HUES6 (cell line): ENCODE measurements at regions not wholly inside any gene's neighbourhood (a gene's known extent, or its start where the extent isn't known, plus 50 kb on each side); places are given as distances from the start of the nearest gene placed in this dataset.
"Not testable (repeated sequence)": the region's sequence is repeated elsewhere in the genome, so short reads cannot be mapped to it uniquely, and the experiment has no call there.

Source experiments
- H3K27ac ChIP-seq: 2 replicates; pipeline ENCODE4 v1.7.0; 2013; ENCODE audit warnings: low read depth, mild to moderate bottlenecking, low read length, inconsistent platforms
- H3K27me3 ChIP-seq: 2 replicates; pipeline ENCODE4 v1.6.1; 2013; ENCODE audit warnings: low read length; ENCODE audit not compliant: control insufficient read depth, insufficient read depth
- H3K36me3 ChIP-seq: 2 replicates; pipeline ENCODE4 v1.6.1; 2013; ENCODE audit warnings: low read length; ENCODE audit not compliant: control insufficient read depth, insufficient read depth
- H3K4me1 ChIP-seq: 2 replicates; pipeline ENCODE4 v1.6.1; 2013; ENCODE audit warnings: low read length; ENCODE audit not compliant: control insufficient read depth, insufficient read depth
- H3K4me3 ChIP-seq: 2 replicates; pipeline ENCODE4 v1.5.1; 2013; ENCODE audit warnings: low read depth, low read length
- H3K9ac ChIP-seq: one replicate; pipeline ENCODE4 v1.6.1; 2013; ENCODE audit warnings: mild to moderate bottlenecking, low read length
- H3K9me3 ChIP-seq: 2 replicates; pipeline ENCODE4 v1.6.1; 2013; ENCODE audit warnings: low read depth, low read length; ENCODE audit not compliant: control insufficient read depth, insufficient read depth

DNA sequence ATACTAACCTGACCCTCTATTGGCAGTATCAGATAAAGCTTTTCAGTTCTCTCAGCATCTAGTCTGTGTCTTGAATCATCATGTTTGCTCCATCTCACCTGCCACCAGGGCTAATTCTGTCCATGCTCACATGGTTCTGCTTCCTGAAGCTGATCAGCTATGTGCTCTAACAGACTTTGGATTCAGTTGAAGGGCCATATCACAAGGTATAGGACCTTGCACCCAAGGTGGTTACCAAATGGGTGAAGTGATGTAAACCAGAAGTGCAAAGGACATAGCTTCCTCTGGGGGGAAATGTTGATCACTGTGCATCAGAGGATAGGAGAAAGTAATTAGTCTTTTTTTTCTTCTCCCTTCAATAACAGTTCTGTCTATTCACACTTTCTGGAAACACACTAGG, 417.0 kb upstream of the ANO5 start:
- H3K27me3 ChIP-seq: no peaks in the 10 kb centered on the region
- H3K4me3 ChIP-seq: no peak overlapping the region
- no peak overlapping the region for H3K9ac ChIP-seq
- no peaks in the 10 kb centered on the region for H3K4me1 ChIP-seq
- H3K27ac ChIP-seq: no peak overlapping the region
- H3K9me3 ChIP-seq: no peaks in the 10 kb centered on the region
- no peaks in the 10 kb centered on the region for H3K36me3 ChIP-seq

DNA sequence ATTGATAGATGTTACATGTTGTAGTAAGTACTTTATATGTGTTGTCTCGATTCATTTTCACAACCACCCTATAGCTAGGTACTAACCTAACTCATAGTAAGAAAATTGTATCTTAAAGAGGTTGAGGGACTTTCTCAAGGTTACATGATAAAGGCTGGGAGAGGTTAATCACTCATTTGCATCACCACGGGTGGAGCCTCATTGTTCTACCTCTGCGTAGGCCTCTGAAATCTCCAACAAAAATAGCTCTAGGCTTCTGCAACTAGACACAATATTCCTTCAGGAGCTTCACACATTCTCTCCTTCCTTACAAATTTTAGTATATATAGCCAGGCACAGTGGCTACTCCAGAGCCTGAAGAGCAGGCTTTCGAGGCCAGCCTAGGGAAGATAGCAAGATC, 408.9 kb upstream of the ANO5 start:
- Histone ChIP-seq H3K27ac (no peak overlapping the region), H3K9me3 (no peaks in the 10 kb centered on the region), H3K27me3 (no peaks in the 10 kb centered on the region), H3K9ac (no peak overlapping the region), H3K4me3 (no peak overlapping the region), H3K4me1 (peaks cover 4% of the 10 kb centered on the region; the same call in 1 of the 2 replicates), H3K36me3 (no peaks in the 10 kb centered on the region)

DNA sequence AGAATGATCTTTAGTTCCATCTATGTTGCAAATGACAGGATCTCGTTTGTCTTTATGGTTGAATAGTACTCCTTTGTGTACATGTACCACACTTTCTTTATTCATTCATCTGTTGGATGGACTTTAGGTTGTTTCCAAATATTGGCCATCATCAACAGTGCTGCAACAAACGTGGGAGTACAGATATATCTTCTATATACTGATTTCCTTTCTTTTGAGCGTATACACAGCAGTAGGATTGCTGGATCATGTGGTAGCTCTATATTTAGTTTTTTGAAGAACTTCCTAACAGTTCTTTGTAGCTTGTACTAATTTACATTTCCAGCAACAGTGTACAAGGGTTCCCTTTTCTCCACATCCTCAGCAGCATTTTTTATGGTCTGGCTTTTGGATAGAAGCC, 407.5 kb upstream of the ANO5 start:
- no peaks in the 10 kb centered on the region for H3K36me3 ChIP-seq
- H3K9ac ChIP-seq: no peak overlapping the region
- H3K9me3 ChIP-seq: no peaks in the 10 kb centered on the region
- H3K27ac ChIP-seq: no peak overlapping the region
- H3K4me3 ChIP-seq: no peak overlapping the region
- H3K27me3 ChIP-seq: no peaks in the 10 kb centered on the region
- H3K4me1 ChIP-seq: peaks cover 4% of the 10 kb centered on the region; the same call in 1 of the 2 replicates

DNA sequence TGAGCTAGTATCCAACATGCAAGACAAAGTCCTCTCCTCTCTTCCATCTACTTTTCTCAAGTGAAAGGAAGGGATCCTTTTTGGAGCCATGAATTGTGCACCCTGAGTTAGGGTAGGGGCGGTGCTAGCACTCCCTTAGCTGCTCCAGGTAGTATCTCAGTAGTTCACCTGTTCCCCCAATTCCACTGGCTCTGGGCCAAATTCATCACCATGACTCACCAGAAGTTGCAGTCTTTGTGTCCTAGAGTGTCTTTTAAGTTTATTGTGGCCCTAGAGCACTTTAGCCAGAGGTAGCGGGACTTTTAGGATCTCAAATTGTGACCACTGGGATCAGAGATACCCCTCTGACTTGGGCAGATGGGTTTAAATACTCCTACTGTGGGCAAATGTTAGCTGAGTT, 398.6 kb upstream of the ANO5 start:
- no peaks in the 10 kb centered on the region for H3K4me1 ChIP-seq
- H3K27me3 ChIP-seq: no peaks in the 10 kb centered on the region
- H3K9me3 ChIP-seq: no peaks in the 10 kb centered on the region
- no peak overlapping the region for H3K9ac ChIP-seq
- no peak overlapping the region for H3K4me3 ChIP-seq
- no peak overlapping the region for H3K27ac ChIP-seq
- H3K36me3 ChIP-seq: no peaks in the 10 kb centered on the region

DNA sequence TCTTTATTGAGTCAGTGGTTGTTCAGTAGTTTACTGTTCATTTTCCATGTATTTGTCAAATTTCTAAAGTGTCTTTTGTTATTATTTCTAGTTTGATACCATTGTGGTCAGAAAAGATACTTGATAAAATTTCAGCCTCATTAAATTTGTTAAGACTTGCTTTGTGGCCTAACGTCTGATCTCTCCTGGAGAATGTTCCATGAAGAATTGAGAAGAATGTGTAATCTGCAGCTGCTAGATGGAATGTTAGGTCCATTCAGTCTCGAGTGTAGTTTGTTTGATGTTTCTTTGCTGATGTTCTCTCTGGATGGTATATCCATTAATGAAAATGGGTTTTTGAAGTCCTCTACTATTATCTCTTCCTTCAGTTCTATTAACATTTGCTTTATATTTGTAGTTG, 394.7 kb upstream of the ANO5 start:
- Histone ChIP-seq H3K9ac (no peak overlapping the region), H3K36me3 (no peaks in the 10 kb centered on the region), H3K9me3 (no peaks in the 10 kb centered on the region), H3K4me1 (no peaks in the 10 kb centered on the region), H3K27ac (no peak overlapping the region), H3K27me3 (no peaks in the 10 kb centered on the region), H3K4me3 (no peak overlapping the region)

DNA sequence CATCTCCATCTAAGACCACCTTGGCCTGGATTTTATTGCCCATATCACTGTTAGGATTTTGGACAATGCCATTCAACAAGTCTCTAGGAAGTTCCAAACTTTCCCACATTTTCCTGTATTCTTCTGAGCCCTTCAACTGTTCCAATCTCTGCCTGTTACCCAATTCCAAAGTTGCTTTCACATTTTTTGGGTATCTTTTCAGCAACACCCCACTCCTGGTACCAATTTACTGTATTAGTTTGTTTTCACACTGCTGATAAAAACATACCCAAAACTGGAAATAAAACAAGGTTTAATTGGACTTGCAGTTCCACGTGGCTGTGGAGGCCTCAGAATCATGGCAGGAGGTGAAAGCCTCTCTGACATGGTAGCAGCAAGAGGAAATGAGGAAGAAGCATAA, 388.4 kb upstream of the ANO5 start:
- not testable (repeated sequence) for H3K4me3 ChIP-seq, H3K9ac ChIP-seq, H3K36me3 ChIP-seq, H3K27me3 ChIP-seq, H3K4me1 ChIP-seq, H3K27ac ChIP-seq, H3K9me3 ChIP-seq

DNA sequence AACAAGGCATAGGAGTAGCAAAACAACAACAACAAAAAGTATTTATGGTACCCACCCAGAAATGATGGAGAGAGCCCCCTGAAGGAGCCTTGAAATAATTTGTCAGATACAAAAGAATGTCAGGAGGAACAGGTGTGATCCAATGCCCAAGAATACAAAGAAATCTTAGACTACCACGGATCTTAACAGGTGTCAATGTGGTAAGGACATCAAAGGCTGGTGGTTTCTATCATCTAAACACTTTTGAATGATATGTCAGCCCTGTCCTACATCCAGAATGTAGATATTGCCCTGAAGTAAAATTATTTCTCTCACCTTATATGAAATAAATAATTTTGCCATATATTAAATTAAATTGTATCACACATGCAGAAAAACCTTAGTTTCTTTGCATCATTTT, 386.4 kb upstream of the ANO5 start:
- H3K9ac ChIP-seq: no peak overlapping the region
- H3K27me3 ChIP-seq: no peaks in the 10 kb centered on the region
- H3K4me3 ChIP-seq: no peak overlapping the region
- H3K9me3 ChIP-seq: no peaks in the 10 kb centered on the region
- no peaks in the 10 kb centered on the region for H3K4me1 ChIP-seq
- H3K36me3 ChIP-seq: no peaks in the 10 kb centered on the region
- H3K27ac ChIP-seq: no peak overlapping the region

DNA sequence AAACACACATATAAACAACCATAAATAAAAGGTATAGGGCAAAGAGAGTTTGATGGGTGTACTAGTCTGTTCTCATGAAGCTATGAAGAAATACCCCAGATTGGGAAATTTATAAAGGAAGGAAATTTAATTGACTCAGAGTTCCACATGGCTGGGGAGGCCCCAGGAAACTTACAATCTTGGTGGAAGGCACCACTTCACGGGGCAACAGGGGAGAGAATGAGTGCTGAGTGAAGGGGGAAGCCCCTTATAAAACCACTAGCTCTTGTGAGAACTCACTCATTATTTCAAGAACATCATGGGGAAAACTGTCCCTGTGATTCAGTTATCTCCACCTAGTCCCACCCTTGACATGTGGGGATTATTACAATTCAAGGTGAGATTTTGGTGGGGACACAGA, 385.9 kb upstream of the ANO5 start:
- H3K9me3 ChIP-seq: no peaks in the 10 kb centered on the region
- H3K27me3 ChIP-seq: no peaks in the 10 kb centered on the region
- H3K4me3 ChIP-seq: no peak overlapping the region
- no peak overlapping the region for H3K27ac ChIP-seq
- no peaks in the 10 kb centered on the region for H3K4me1 ChIP-seq
- H3K36me3 ChIP-seq: no peaks in the 10 kb centered on the region
- H3K9ac ChIP-seq: no peak overlapping the region

DNA sequence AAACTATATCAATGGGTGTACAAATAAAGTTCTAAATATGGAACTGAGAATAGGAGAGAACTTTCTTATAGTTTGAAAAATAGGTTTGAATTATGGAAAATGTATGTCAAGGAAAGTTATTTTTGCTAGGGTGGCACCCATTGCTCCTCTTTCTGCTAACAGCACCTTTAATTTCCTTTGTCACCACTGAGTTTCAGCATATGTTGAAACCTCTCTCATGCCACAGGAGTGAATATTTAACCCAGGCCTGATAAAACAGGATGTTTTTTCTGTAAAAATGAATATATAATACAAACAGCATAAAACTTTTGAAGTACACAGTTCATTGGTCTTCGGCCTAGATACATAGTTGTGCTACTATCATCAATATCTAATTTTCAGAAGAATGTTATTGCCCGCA, 385.5 kb upstream of the ANO5 start:
- no peaks in the 10 kb centered on the region for H3K9me3 ChIP-seq
- H3K4me3 ChIP-seq: no peak overlapping the region
- H3K36me3 ChIP-seq: no peaks in the 10 kb centered on the region
- no peak overlapping the region for H3K27ac ChIP-seq
- H3K9ac ChIP-seq: no peak overlapping the region
- H3K4me1 ChIP-seq: no peaks in the 10 kb centered on the region
- no peaks in the 10 kb centered on the region for H3K27me3 ChIP-seq

DNA sequence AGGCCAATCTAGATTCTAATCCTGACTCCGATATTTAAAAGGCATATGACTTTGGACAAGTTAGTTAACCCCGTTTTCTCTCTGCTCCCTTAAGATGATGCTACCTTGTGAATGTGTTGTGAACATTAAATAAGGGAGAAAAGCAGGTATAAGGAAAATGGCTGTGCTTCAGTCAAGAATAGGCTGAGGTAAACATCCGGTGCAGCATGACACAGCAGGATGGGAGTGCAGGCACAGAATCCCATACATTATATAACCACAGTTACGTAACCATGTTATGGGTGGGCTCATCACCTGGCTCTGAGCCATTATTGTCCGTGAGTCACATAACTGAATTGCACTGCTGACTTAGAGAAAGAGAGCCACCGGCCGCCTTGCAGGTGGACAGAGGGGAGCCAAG, 382.2 kb upstream of the ANO5 start:
- Histone ChIP-seq H3K9me3 (0 out of 2 replicates have a peak, but pooled peaks cover 3% of the 10 kb centered on the region), H3K36me3 (no peaks in the 10 kb centered on the region), H3K9ac (no peak overlapping the region), H3K27ac (no peak overlapping the region), H3K27me3 (no peaks in the 10 kb centered on the region), H3K4me1 (no peaks in the 10 kb centered on the region), H3K4me3 (no peak overlapping the region)

DNA sequence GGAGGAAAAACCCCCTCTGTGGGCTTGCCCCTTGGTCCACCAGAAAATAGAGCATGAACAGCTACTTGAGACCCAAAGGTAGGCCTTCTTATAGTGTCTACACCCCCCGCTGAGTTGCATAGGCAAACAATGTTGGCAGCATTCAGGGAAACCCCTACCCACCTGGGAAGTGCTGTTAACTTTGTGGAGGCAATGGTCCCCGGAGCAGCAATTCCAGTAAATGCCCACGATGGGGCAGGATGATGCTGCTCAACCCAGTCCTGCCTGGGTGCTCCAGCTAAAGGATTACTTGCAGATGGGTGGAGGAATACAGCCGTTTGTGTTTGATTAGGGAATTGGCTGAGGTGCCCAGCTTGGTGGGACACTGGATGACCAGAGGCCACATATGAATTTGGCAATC, 381.3 kb upstream of the ANO5 start:
- Histone ChIP-seq H3K27ac (no peak overlapping the region), H3K4me3 (no peak overlapping the region), H3K9me3 (0 out of 2 replicates have a peak, but pooled peaks cover 3% of the 10 kb centered on the region), H3K9ac (no peak overlapping the region), H3K27me3 (no peaks in the 10 kb centered on the region), H3K36me3 (no peaks in the 10 kb centered on the region), H3K4me1 (no peaks in the 10 kb centered on the region)

DNA sequence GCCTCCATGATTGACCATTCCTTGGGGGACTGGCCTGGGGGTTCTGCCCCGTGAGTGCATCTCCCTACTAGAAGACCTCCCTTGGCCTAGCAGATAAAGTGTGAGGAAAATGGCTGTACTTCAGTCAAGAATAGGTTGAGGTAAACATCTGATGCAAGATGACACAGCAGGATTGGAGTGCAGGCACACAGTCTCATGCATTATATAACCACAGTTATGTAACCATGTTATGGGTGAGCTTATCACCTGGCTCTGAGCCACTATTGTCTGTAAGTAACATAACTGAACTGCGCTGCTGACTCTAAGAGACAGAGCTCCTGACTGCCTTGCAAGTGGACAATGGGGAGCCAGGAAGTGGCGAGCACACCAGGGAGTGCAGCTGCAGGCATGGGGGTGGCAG, 378.7 kb upstream of the ANO5 start:
- no peaks in the 10 kb centered on the region for H3K27me3 ChIP-seq
- H3K9ac ChIP-seq: no peak overlapping the region
- H3K4me1 ChIP-seq: no peaks in the 10 kb centered on the region
- no peaks in the 10 kb centered on the region for H3K36me3 ChIP-seq
- 0 out of 2 replicates have a peak, but pooled peaks cover 3% of the 10 kb centered on the region for H3K9me3 ChIP-seq
- H3K4me3 ChIP-seq: no peak overlapping the region
- no peak overlapping the region for H3K27ac ChIP-seq
